ENCODE measurements at regions not wholly inside any gene's neighbourhood (a gene's known extent, or its start where the extent isn't known, plus 50 kb on each side); places are given as distances from the start of the nearest gene placed in this dataset.
"Not testable (repeated sequence)": the region's sequence is repeated elsewhere in the genome, so short reads cannot be mapped to it uniquely, and the experiment has no call there.

DNA sequence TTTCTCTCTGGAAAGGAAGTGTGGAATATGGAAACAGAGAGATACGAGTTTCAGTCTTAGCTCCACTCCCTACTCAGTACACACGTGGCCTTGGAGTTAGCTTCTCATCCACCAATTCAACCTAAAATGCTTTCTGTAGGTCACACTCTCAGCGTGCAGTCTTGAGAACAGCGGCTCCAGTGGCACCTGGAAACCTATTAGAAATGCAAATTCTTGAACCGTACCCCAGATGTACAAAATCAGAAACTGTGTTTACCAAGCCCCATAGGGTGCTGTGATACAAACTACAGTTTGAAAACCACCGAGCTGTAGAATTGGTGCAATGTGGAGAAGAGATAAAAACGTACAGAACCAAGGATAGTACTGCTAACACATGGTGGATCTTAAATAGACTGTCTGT, 91.1 kb upstream of the SP4 start:
- Histone ChIP-seq H3K4me3 (no peak overlapping the region), H3K27ac (no peak overlapping the region)

DNA sequence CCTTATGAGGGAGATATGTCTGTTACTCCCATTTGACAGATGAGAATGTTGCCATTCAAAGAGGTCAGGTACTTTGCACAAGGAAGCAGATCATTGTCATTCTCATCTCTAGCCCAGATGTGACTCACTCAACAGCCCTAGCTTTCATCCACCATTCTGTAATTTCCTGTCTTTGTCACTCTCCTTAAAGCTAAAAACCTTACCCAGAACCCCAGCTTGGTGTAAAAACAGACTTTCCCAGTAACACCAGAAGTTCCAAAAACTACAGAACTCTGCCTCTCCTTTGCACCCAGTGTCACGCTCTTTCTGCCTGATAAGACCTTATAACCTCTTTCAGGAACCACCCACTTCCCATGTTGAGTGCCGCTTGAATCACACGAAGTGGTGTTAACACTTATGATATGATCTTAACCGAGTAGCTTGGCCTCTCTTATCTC, 89.1 kb upstream of the SP4 start:
- Histone ChIP-seq H3K27ac (peak overlapping the region in 3 of 21 experiments; percentile 24 to 69 (median 44)), H3K4me3 (no peak overlapping the region)

DNA sequence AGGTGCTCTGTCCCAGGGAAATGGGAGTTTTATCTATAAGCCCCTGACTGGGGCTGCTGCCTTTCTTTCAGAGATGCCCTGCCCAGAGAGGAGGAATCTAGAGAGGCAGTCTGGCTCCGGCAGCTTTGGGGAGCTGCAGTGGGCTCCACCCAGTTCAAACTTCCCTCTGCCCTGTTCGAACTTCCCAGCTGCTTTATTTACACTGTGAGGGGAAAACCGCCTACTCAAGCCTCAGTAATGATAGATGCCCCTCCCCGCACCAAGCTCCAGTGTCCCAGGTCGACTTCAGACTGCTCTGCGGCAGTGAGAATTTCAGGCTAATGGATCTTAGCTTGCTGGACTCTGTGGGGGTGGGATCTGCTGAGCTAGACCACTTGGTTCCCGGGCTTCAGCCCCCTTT, 83.0 kb upstream of the SP4 start:
- H3K27ac ChIP-seq, H3K4me3 ChIP-seq: not testable (repeated sequence)

GRCh38 chr7:21345361-21345760, 82.5 kb upstream of the SP4 start:
- no peak overlapping the region for H3K4me3 ChIP-seq
- no peak overlapping the region for H3K27ac ChIP-seq

- Histone ChIP-seq H3K4me3 (no peak overlapping the region), H3K27ac (no peak overlapping the region)
Measured at GRCh38 chr7:21346297-21346696, 81.6 kb upstream of the SP4 start.

GRCh38 chr7:21352540-21353387, 75.1 kb upstream of the SP4 start:
- H3K27ac ChIP-seq: peak overlapping the region in 8 of 21 experiments; percentile 8 to 78 (median 33)
- H3K4me3 ChIP-seq: no peak overlapping the region

DNA sequence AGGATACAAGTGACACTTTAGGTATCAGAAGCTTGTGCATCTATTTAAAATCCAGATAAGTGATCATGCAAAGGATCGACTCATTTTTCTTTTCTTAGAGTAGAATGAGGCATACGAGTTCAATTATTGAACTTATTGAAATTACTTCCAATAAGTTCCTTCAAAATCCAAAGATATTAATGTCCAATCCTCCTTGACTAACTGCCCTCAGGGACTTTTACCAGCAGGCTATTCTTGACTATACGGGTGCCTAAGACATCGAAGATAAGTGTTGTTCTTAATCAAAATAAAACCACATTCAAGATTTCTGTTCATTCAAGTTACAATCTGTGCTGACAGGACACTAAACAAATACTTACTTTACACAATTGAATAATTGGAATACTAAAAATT, 74.5 kb upstream of the SP4 start:
- Histone ChIP-seq H3K27ac (peak overlapping the region in 5 of 21 experiments; percentile 12 to 78 (median 36)), H3K4me3 (no peak overlapping the region)

DNA sequence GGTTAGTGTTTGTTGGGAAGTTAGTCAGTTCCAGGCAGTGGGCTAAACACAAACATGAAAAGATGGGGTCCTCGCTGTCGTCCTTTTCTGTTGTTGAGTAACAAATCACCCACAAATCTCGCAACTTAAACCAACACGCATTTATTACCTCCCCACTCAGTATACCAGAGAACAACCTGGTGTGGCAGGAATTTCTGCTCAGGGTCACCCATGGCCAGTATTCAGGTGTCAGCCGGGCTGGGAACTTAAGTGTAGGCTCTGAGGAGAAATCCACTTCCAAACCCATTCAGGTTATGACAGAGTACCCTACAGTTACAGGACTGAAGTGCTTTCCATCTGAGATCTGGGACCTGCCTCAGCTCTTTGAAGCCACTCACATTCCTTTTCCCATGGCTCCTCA, 73.6 kb upstream of the SP4 start:
- H3K4me3 ChIP-seq: no peak overlapping the region
- peak overlapping the region in 2 of 21 experiments; percentile 26 to 78 for H3K27ac ChIP-seq

DNA sequence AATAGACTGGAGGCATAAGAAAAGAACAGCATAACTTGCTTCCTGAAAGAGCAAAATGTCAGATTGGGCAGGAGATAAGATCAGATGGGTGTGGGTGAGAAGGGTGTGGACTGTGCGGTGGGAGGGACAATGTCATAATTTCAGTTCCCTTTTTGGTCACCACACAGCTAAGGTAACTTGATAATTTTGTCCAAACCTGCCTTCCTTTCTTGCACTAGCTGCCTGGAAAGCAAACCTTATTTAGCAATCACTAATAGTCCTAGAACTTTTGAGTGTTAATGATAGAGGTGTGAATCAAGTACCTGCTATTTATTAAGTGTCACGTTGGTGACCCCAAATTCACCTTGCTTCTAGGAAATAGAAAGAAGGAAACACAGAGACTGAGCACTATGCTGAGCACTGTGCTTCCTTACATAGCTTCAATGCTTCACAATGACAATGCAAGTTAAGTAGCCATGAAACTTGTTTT, 72.4 kb upstream of the SP4 start:
- no peak overlapping the region for H3K4me3 ChIP-seq
- H3K27ac ChIP-seq: peak overlapping the region in 4 of 21 experiments; percentile 4 to 38 (median 14)

DNA sequence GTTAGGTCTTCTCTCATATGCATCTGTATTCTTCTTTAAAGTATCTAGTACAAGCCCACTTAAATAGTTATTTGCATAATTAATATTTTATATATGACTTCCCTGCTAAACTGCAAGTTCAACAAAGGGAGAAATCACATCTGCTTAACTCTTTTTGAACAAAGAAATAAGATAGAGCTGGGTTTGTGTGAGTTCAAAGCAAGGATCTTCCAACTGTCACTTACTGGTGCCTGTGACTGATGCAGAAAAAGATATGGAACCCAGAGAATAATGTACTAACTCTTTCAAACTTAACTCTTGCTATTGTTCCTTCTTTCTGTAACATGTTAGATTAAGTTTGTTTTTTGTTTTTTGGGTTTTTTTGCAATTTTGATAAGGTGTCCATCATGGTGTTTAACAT, 71.3 kb upstream of the SP4 start:
- Histone ChIP-seq H3K27ac (no peak overlapping the region), H3K4me3 (no peak overlapping the region)

DNA sequence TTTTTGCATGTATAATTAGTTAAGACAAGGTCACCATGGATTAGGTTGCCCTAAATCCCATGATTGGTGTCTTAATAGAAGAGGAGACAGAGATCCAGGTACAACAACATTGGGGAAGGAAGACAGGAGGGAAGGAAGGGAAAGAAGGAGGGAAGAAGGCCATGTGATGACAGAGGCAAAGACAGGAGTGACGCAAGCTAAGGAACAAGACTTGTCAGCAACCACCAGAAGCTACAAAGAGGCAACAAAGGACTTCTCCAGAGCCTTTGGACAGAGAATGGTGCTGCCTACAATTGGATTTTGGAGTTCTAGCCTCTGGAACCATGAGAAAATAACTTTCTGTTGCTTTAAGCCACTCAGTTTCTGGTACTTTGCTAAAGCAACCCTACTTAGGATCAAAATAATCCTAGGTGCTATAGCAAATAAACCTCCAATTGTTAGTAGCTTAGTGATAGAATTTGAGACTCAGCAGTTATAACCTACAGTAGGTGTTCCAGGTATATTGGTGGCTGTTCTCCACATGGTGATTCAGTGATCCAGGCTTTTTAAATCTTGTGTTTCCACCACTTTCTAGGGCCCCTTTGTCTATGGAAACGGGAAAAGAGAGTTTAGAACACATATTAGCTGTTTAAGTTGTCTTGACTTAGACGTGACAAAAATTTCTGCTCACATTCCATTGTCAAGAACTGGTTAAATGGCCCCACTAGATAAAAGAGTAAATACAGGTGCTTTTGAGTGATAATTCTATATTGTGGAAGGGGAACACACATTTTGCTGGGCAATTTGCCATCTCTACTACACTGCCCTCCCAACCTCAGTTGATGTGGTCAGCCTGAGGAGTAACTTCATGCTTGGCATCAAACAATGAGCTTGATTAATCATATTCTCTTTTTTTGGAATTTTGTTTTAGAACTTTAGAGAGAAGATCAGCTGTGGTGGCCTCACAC, 70.5 kb upstream of the SP4 start:
- no peak overlapping the region for H3K4me3 ChIP-seq
- H3K27ac ChIP-seq: no peak overlapping the region

DNA sequence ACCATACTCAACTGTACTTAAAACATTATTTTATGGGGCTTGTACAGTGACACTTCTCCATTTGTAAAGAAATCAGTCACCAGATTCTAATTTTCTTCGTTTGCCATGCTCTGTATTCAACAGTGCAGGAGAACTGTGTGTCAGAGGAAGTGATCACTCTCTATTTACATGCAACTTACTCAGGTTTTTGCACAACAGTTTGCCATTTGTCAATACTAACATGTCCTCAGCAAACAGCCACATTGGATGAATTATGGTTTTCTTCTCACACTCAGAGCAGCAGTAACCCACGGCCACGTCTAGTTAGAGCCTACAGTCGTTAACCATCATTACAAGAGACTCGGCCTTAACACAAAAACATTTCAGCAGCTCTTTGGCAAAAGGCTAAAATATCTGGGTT, 69.2 kb upstream of the SP4 start:
- Histone ChIP-seq H3K27ac (no peak overlapping the region), H3K4me3 (no peak overlapping the region)

DNA sequence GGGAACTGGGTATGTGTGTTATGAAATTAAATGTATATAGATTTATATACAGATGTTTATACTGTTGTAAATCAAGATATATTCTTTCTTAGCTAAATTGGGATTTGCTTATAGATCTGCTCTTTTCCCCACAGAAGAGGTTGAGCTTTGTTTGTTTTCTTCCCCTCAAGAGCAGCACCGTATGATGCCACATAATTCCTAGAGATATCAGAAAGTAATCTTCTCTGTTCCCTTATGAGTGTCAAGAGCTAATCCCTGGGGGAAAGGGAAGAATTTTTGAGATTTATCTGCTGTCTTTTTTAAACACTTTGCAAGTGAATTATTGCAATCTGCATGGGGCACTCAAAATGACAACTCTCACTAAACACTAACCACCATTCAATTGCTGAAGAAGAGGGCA, 68.7 kb upstream of the SP4 start:
- H3K27ac ChIP-seq: no peak overlapping the region
- H3K4me3 ChIP-seq: no peak overlapping the region

DNA sequence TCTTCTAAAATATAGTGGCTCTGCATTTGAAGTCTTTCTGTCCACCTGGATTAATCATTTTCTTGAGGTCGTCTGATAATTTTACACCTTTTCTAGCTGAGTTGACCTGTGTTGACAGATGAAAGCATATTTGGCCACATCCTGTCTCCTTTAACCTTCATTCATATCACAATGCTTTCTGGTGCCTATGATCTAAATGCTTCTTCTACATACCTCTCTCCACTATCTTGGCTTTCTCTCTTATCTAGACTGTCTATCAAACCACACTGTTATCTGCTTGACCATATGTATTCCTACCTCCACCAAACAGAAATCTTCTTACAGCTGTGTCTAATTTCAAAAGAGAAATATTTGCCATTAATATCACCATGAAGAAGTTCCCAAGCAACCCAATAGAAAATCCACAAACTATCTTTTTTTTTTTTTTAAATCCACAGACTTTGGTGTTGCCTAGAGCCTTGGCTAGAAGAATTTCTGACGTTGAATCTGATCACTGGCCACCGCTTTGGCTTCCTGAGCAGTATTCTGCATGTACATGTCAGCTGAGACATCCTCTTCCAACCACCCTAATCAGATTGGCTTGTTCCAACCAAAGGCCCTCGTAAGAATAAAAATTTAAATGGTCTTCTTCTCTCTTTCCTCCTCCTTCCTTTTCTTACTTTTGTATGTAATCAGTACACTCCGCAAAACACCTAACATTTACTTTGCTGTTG, 66.3 kb upstream of the SP4 start:
- no peak overlapping the region for H3K27ac ChIP-seq
- no peak overlapping the region for H3K4me3 ChIP-seq

DNA sequence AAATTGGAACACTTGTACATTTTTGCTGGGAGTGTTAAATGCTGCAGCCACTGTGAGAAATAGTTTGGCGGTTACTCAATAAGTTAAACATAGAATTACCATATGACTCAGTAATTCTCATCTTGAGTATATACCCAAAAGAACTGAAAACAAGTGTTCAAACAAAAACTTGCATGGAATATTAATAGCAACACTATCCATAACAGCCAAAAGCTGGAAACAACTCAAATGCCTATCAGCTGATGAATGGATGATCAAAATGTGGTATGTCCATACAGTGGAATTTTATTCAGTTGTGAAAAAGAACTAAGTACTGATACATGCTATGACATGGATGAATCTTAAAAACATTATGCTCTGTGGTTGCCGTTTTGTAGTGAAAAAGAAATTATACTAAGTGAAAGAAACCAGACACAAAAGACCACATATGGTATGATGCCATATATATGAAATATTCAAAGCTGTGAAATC, 63.0 kb upstream of the SP4 start:
- H3K4me3 ChIP-seq: no peak overlapping the region
- H3K27ac ChIP-seq: no peak overlapping the region

DNA sequence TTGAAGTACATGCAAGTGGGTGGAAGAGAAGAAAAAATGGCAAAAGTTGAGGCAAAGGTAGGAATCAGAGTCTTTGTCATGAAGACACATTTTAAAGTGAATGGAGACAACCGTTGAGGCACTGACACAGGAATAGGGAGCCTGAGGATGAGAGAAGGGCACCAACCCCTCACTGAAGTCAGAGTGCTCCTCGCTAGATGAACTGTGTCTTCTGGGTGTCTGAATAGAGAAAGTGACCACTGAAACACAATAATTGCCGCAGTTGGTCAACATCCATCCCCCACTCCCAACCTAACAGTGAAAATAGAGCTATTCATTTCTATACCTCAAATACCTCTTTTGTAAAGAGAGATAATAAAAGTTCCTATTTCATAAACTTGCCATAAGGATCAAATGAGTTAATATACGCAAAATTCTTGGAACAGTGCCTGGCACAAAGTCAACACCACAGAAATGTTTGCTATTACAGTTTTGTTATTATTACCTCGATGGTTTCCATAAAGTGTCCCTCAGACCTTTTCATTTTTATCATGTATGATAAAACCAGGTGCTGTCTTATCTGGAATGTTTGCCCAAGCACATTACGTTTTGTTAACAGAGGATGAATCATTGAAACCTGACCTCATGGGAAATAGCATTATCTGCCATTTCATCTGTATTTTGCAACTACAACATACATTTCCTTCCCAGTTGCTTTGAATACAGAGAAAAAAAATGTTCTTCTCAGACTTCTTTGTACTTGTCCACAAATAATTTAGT, 61.8 kb upstream of the SP4 start:
- Histone ChIP-seq H3K27ac (no peak overlapping the region), H3K4me3 (no peak overlapping the region)

DNA sequence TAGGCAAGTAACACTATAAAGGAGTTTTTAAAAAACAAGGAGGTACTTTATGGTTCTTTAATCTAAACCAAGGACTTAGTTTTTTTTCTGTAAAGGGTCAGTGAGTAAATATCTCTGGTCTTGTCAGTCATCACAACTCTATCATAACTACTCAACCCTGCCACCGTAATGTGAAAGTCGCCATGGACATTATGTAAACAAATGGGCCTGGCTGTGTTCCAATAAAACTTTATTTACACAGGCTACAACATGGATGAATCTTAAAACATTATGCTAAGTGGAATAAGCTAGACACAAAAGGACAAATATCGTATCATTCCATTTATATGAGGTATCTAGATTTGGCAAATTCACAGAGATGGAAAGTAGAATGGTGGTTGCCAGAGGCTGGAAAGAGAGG, 60.8 kb upstream of the SP4 start:
- Histone ChIP-seq H3K4me3 (no peak overlapping the region), H3K27ac (no peak overlapping the region)

DNA sequence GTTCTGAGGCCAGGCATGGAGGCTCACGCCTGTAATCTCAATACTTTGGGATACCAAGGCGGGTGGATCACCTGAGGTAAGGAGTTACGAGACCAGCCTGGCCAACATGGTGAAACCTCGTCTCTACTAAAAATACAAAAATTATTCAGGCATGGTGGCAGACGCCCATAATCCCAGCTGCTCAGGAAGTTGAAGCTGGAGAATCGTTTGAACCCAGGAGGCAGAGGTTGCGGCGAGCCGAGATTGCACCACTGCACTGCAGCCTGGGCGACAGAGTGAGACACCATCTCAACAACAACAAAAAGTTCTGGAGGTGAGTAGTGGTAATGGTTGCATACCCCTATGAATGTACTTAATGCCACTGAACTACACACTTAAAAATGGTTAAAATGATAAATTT, 60.3 kb upstream of the SP4 start:
- no peak overlapping the region for H3K4me3 ChIP-seq
- no peak overlapping the region for H3K27ac ChIP-seq

GRCh38 chr7:21368317-21368716, 59.6 kb upstream of the SP4 start:
- H3K4me3 ChIP-seq: no peak overlapping the region
- H3K27ac ChIP-seq: no peak overlapping the region
